Stomach (tissue), 4 donors: ENCODE measurements at regions not wholly inside any gene's neighbourhood (a gene's known extent, or its start where the extent isn't known, plus 50 kb on each side); places are given as distances from the start of the nearest gene placed in this dataset.

Experiments
- CTCF ChIP-seq, 7 experiments: fragments of 450-650 bp in 4 of 7; fragments of 200-600 bp in 3 of 7; sonication (generic) in 3 of 7; IDR thresholded peaks; one replicate each; pipeline ENCODE4 v1.5.1; 2016 to 2019; ENCODE audit warnings: antibody characterized with exemption in 7 of 7, control low read depth in 2 of 7, mild to moderate bottlenecking in 1 of 7
- EP300 ChIP-seq: sonication (generic); formaldehyde crosslinking; IDR thresholded peaks from one replicate; pipeline ENCODE4 v1.6.1; 2017; ENCODE audit warnings: antibody characterized with exemption
- POLR2A ChIP-seq, 4 donors: fragments of 450-650 bp; IDR thresholded peaks; one replicate each; pipeline ENCODE4 v1.6.1; 2016; ENCODE audit warnings: antibody characterized with exemption in 4 of 4, control low read depth in 2 of 4, mild to moderate bottlenecking in 1 of 4, moderate library complexity in 1 of 4
- POLR2AphosphoS5 ChIP-seq, 3 donors: sonication (generic); formaldehyde crosslinking; IDR thresholded peaks; one replicate each; pipeline ENCODE4 v1.6.1; 2016; ENCODE audit warnings: antibody characterized with exemption in 3 of 3

- TF ChIP-seq CTCF (IDR thresholded peaks at IDR 0.05) (no peak), POLR2A (IDR thresholded peaks at IDR 0.05) (no peak), POLR2AphosphoS5 (IDR thresholded peaks at IDR 0.05) (no peak), EP300 (no peak)
Observed at GRCh38 chr20:48120120-48120519, 334.8 kb upstream of the SULF2 start.
